ENCODE measurements at regions not wholly inside any gene's neighbourhood (a gene's known extent, or its start where the extent isn't known, plus 50 kb on each side); places are given as distances from the start of the nearest gene placed in this dataset.

DNA sequence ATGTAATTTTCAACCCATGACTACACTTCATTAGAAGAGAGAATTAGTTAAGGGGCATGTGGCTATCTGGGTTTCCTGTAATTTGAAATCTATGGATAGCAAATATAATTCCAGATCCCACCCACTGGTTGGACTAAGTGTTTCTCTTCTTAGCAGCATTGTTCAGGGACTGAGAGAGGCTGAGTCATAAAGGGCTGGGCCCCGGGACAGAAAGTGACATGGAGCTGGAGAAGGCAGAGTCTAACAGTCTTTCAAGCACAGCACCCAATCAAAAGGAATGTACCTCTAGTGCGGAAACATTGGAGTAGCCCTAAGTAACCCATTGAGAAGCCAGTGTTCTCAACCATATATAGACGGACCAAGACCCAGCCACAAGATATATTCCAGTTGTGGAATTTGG, 363.9 kb downstream of the DHX35 start:
- TF ChIP-seq, protein P1, sequence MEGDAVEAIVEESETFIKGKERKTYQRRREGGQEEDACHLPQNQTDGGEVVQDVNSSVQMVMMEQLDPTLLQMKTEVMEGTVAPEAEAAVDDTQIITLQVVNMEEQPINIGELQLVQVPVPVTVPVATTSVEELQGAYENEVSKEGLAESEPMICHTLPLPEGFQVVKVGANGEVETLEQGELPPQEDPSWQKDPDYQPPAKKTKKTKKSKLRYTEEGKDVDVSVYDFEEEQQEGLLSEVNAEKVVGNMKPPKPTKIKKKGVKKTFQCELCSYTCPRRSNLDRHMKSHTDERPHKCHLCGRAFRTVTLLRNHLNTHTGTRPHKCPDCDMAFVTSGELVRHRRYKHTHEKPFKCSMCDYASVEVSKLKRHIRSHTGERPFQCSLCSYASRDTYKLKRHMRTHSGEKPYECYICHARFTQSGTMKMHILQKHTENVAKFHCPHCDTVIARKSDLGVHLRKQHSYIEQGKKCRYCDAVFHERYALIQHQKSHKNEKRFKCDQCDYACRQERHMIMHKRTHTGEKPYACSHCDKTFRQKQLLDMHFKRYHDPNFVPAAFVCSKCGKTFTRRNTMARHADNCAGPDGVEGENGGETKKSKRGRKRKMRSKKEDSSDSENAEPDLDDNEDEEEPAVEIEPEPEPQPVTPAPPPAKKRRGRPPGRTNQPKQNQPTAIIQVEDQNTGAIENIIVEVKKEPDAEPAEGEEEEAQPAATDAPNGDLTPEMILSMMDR (IDR thresholded peaks at IDR 0.05): no peak
- TF ChIP-seq POLR2A (IDR thresholded peaks at IDR 0.05): no peak
- 62 to 68% methylated on average over 3 of the region's 3 CpGs for WGBS, 2 donors
- no peak for ATAC-seq

DNA sequence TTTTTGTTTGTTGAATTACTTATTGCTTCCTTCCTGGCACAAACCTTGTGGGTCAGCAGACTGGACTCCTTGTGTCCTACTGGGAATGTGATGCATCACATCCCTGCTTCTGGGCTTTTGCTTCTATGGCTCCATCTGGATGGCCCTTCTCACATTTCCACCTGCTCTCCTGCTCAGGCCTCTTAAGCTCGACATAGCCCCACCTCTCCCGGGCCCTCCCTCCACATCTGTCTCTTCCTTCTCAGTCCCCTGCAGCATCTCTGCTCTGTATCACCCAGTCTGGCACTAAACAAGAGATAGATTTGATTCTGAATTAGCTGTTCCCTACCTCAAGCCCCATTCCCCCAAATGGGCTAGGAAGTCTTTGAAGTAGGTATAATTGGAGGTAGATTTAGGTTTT, 356.8 kb downstream of the DHX35 start:
- H3K9me3 ChIP-seq: no peaks in the 10 kb centered on the region
- WGBS, 2 donors: 28 to 30% methylated on average over 2 of the region's 2 CpGs
- no peaks in the 10 kb centered on the region for H3K36me3 ChIP-seq (replicated peaks in 1 of 2; ENCODE audit: insufficient read depth in 1 of 2, low read depth in 2 of 2)
- H3K4me1 ChIP-seq: no peaks in the 10 kb centered on the region
- no peak overlapping the region for H3K27ac ChIP-seq
- H3K4me3 ChIP-seq: no peak overlapping the region
- DNase-seq (no peak), ATAC-seq (no peak)
- TF ChIP-seq, protein P1 (IDR thresholded peaks at IDR 0.05): no peak
- no peak for TF ChIP-seq POLR2A (IDR thresholded peaks at IDR 0.05)
- no peaks in the 10 kb centered on the region for H3K27me3 ChIP-seq
- intact Hi-C loops (cut with DNase I): no loop called here

More for the DNA sequence above, 363.9 kb downstream of the DHX35 start:
- no peak overlapping the region for H3K27ac ChIP-seq
- no peaks in the 10 kb centered on the region for H3K27me3 ChIP-seq
- H3K9me3 ChIP-seq: no peaks in the 10 kb centered on the region
- intact Hi-C loops (cut with DNase I): no loop called here
- no peaks in the 10 kb centered on the region for H3K36me3 ChIP-seq (replicated peaks in 1 of 2; ENCODE audit: insufficient read depth in 1 of 2, low read depth in 2 of 2)
- no peaks in the 10 kb centered on the region for H3K4me1 ChIP-seq
- no peak overlapping the region for H3K4me3 ChIP-seq
- DNase-seq: no peak

DNA sequence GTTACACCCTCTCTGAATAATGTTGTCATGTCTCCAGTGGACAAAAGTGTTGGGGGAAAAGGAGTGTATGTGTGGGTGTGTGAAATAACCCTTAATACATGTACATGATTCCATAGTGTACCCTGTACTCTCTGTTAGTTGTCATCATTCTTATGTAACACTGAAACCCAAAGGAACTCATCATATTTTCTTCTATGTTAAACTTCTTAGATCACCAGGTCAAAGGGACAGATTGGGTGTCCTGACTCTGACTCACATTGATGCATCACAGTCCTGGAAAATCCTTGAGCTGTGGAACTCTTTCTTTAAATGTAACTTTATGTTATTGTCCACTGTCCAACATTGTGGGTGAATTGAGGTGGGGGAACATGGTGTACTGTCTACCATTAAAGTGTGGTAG, 350.5 kb downstream of the DHX35 start:
- no peaks in the 10 kb centered on the region for H3K4me1 ChIP-seq
- no peaks in the 10 kb centered on the region for H3K36me3 ChIP-seq (replicated peaks in 1 of 2; ENCODE audit: insufficient read depth in 1 of 2, low read depth in 2 of 2)
- no peak overlapping the region for H3K27ac ChIP-seq
- intact Hi-C loops (cut with DNase I): no loop called here
- H3K27me3 ChIP-seq: no peaks in the 10 kb centered on the region
- ATAC-seq: no peak
- H3K9me3 ChIP-seq: no peaks in the 10 kb centered on the region
- H3K4me3 ChIP-seq: no peak overlapping the region
- DNase-seq: no peak
- TF ChIP-seq, protein P1 (IDR thresholded peaks at IDR 0.05): no peak
- TF ChIP-seq POLR2A (IDR thresholded peaks at IDR 0.05): no peak

DNA sequence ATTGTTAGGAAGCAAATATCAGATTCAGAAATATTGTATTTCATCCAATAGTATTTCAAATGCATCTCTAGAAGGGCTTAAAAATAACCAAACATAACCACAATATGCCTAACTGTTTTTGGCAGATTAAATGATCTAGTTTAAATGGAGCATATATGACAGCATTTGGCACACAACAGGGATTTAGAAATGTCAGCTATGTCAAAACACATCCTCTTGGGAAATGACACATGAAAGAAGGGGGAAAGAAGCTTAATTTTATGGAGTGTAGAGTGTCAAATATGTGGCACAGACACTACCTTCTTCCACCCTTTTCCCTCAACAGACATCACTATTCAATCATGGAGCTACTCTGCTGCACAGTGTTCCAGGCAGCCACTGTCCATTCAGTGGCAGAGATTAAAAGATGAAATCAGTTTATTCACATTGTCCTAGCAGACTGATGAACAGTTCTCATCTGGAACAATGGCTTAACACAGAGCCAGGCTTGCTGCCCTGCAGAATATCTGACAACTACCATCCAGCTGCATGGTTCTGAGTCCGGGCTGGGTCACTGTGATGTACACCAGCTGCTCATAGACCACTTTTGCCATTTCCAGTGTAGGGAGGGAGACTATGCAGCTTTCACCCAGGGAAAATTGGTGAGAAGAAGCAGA, 349.8 kb downstream of the DHX35 start:
- Histone ChIP-seq H3K9me3 (no peaks in the 10 kb centered on the region), H3K27me3 (no peaks in the 10 kb centered on the region), H3K4me3 (no peak overlapping the region), H3K27ac (no peak overlapping the region), H3K36me3 (replicated peaks in 1 of 2; ENCODE audit: insufficient read depth in 1 of 2, low read depth in 2 of 2) (no peaks in the 10 kb centered on the region), H3K4me1 (no peaks in the 10 kb centered on the region)
- intact Hi-C loops (cut with DNase I): no loop called here
- no peak for ATAC-seq
- DNase-seq: no peak
- WGBS, 2 donors: 55 to 64% methylated on average over 1 of the region's 1 CpG
- TF ChIP-seq POLR2A (IDR thresholded peaks at IDR 0.05): no peak
- TF ChIP-seq, protein P1 (IDR thresholded peaks at IDR 0.05): no peak

DNA sequence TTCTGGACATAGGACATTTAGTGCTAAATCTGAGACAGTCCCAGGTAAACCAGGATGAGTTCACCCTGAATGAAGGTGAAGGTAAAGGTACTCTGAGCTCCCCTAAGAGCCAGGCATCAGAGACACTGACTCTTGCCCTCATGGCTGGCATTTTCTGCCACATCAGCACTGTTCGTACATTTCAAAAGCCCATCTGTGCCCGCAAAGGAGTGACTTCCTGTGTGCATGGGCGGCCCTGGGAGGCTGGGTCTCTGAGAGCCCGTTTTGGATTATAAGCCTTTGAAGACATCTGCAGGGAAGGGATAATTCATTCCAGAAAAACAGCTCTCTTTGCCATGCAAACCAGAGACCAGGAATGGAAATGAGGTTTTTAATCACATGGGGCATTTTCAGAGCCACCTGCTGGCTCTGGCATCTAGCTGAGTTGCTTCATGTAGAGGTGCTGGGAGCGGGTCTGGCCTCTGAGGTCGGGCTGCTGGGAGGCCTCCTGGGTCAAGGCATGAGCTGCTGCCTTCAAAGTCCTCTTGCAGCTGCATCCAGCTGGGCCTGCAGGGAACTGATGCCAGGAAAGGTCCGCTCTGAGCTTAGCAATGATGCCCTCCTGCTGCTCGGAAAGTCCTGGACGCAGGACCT, 348.3 kb downstream of the DHX35 start:
- H3K9me3 ChIP-seq: no peaks in the 10 kb centered on the region
- 52 to 70% methylated on average over 7 to 9 of the region's 9 CpGs for WGBS, 2 donors
- no peaks in the 10 kb centered on the region for H3K36me3 ChIP-seq (replicated peaks in 1 of 2; ENCODE audit: insufficient read depth in 1 of 2, low read depth in 2 of 2)
- H3K27ac ChIP-seq: no peak overlapping the region
- ATAC-seq (no peak), DNase-seq (no peak)
- no peaks in the 10 kb centered on the region for H3K27me3 ChIP-seq
- intact Hi-C loops (cut with DNase I): no loop called here
- no peak overlapping the region for H3K4me3 ChIP-seq
- TF ChIP-seq POLR2A (IDR thresholded peaks at IDR 0.05): no peak
- TF ChIP-seq, protein P1 (IDR thresholded peaks at IDR 0.05): no peak
- no peaks in the 10 kb centered on the region for H3K4me1 ChIP-seq

Measured in body of pancreas (tissue), 4 donors.